ENCODE measurements at regions not wholly inside any gene's neighbourhood (a gene's known extent, or its start where the extent isn't known, plus 50 kb on each side); places are given as distances from the start of the nearest gene placed in this dataset.

- TF ChIP-seq, protein P1, sequence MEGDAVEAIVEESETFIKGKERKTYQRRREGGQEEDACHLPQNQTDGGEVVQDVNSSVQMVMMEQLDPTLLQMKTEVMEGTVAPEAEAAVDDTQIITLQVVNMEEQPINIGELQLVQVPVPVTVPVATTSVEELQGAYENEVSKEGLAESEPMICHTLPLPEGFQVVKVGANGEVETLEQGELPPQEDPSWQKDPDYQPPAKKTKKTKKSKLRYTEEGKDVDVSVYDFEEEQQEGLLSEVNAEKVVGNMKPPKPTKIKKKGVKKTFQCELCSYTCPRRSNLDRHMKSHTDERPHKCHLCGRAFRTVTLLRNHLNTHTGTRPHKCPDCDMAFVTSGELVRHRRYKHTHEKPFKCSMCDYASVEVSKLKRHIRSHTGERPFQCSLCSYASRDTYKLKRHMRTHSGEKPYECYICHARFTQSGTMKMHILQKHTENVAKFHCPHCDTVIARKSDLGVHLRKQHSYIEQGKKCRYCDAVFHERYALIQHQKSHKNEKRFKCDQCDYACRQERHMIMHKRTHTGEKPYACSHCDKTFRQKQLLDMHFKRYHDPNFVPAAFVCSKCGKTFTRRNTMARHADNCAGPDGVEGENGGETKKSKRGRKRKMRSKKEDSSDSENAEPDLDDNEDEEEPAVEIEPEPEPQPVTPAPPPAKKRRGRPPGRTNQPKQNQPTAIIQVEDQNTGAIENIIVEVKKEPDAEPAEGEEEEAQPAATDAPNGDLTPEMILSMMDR (IDR thresholded peaks at IDR 0.05) = no peak
- TF ChIP-seq POLR2A (IDR thresholded peaks at IDR 0.05) = no peak
- no peak for TF ChIP-seq EP300 (IDR thresholded peaks at IDR 0.05)
Observed at GRCh38 chr5:6125781-6126180, 252.6 kb downstream of the MED10 start.
